Tibial nerve (tissue), 4 donors: ENCODE measurements at regions not wholly inside any gene's neighbourhood (a gene's known extent, or its start where the extent isn't known, plus 50 kb on each side); places are given as distances from the start of the nearest gene placed in this dataset.

Experiments
- DNase-seq, 2 donors: peaks; one replicate each; pipeline ENCODE4 v3.0.0-alpha.2; 2019; ENCODE audit warnings: low spot score in 2 of 2
- H3K27ac ChIP-seq, 4 donors: fragments of 200-600 bp; sonication (generic) in 3 of 4; one replicate each; pipeline ENCODE4 v1.5.1; 2017 to 2019; ENCODE audit warnings: mild to moderate bottlenecking in 1 of 4
- H3K27me3 ChIP-seq, 2 donors: fragments of 200-600 bp; sonication (generic) in 1 of 2; one replicate each; pipeline versions ENCODE4 v1.5.1 to v1.6.0; 2017 to 2019
- H3K36me3 ChIP-seq, 3 donors: fragments of 200-600 bp; sonication (generic); one replicate each; pipeline ENCODE4 v1.5.1; 2018 to 2019
- H3K4me1 ChIP-seq, 4 donors: fragments of 200-600 bp; sonication (generic) in 3 of 4; one replicate each; pipeline ENCODE4 v1.5.1; 2017 to 2019
- H3K4me3 ChIP-seq, 4 donors: fragments of 200-600 bp; sonication (generic) in 3 of 4; one replicate each; pipeline ENCODE4 v1.5.1; 2017 to 2019; ENCODE audit warnings: mild to moderate bottlenecking in 1 of 4, moderate library complexity in 1 of 4
- H3K9me3 ChIP-seq, 4 donors: fragments of 200-600 bp; sonication (generic) in 3 of 4; one replicate each; pipeline ENCODE4 v1.5.1; 2017 to 2019
- CTCF ChIP-seq, 5 experiments: fragments of 200-600 bp in 3 of 5; fragments of 450-650 bp in 2 of 5; sonication (generic) in 3 of 5; IDR thresholded peaks; one replicate each; pipeline ENCODE4 v1.5.1; 2016 to 2019; ENCODE audit warnings: antibody characterized with exemption in 5 of 5, mild to moderate bottlenecking in 3 of 5, moderate library complexity in 2 of 5
- EP300 ChIP-seq, 2 donors: sonication (generic); formaldehyde crosslinking; IDR thresholded peaks; one replicate each; pipeline ENCODE4 v1.6.1; 2017; ENCODE audit warnings: antibody characterized with exemption in 2 of 2, mild to moderate bottlenecking in 1 of 2
- POLR2A ChIP-seq, 2 donors: fragments of 450-650 bp; IDR thresholded peaks; one replicate each; pipeline ENCODE4 v1.6.1; 2017; ENCODE audit warnings: antibody characterized with exemption in 2 of 2, mild to moderate bottlenecking in 2 of 2, moderate library complexity in 2 of 2
- WGBS, 2 donors: methylation state at CpG; one replicate each; pipeline ENCODE4 v1.1.5; 2018; 5-methylcytosine and 5-hydroxymethylcytosine counted together

- WGBS, 2 donors, result 73 to 88% methylated on average over 10 to 13 of the region's 22 CpGs
- Histone ChIP-seq H3K4me3 (no peak overlapping the region), H3K4me1 (peaks cover 0 to 12% (median 0%) of the 10 kb centered on the region in 4 donors), H3K27ac (no peak overlapping the region), H3K27me3 (no peaks in the 10 kb centered on the region), H3K9me3 (peaks cover 0 to 7% (median 0%) of the 10 kb centered on the region in 4 donors), H3K36me3 (no peaks in the 10 kb centered on the region)
- TF ChIP-seq CTCF (IDR thresholded peaks at IDR 0.05), result no peak
- no peak for TF ChIP-seq POLR2A (IDR thresholded peaks at IDR 0.05)
- no peak for TF ChIP-seq EP300 (IDR thresholded peaks at IDR 0.05)
- DNase-seq, result no peak
These were observed 434.9 kb upstream of the MYT1L start for GRCh38 chr2:2765839-2766495.

- DNase-seq, result no peak
- peaks cover 0 to 12% (median 0%) of the 10 kb centered on the region in 4 donors for H3K4me1 ChIP-seq
- H3K27me3 ChIP-seq, result no peaks in the 10 kb centered on the region
- H3K36me3 ChIP-seq, result no peaks in the 10 kb centered on the region
- TF ChIP-seq POLR2A (IDR thresholded peaks at IDR 0.05), result no peak
- TF ChIP-seq EP300 (IDR thresholded peaks at IDR 0.05), result no peak
- no peak for TF ChIP-seq CTCF (IDR thresholded peaks at IDR 0.05)
- H3K9me3 ChIP-seq, result peaks cover 0 to 14% (median 1%) of the 10 kb centered on the region in 4 donors
- 82 to 84% methylated on average over 13 to 16 of the region's 17 CpGs for WGBS, 2 donors
- H3K27ac ChIP-seq, result no peak overlapping the region
- no peak overlapping the region for H3K4me3 ChIP-seq
These were observed 434.2 kb upstream of the MYT1L start for GRCh38 chr2:2765176-2765800.

GRCh38 chr2:2764739-2765138, 433.7 kb upstream of the MYT1L start:
- no peaks in the 10 kb centered on the region for H3K36me3 ChIP-seq
- no peak for DNase-seq
- TF ChIP-seq EP300 (IDR thresholded peaks at IDR 0.05), result no peak
- TF ChIP-seq CTCF (IDR thresholded peaks at IDR 0.05), result no peak
- TF ChIP-seq POLR2A (IDR thresholded peaks at IDR 0.05), result no peak
- peaks cover 0 to 16% (median 2%) of the 10 kb centered on the region in 4 donors for H3K9me3 ChIP-seq
- no peak overlapping the region for H3K27ac ChIP-seq
- no peak overlapping the region for H3K4me3 ChIP-seq
- peaks cover 0 to 12% (median 0%) of the 10 kb centered on the region in 4 donors for H3K4me1 ChIP-seq
- H3K27me3 ChIP-seq, result no peaks in the 10 kb centered on the region
- 83 to 91% methylated on average over 18 of the region's 18 CpGs for WGBS, 2 donors

GRCh38 chr2:2764001-2764355, 432.9 kb upstream of the MYT1L start:
- Histone ChIP-seq H3K4me3 (no peak overlapping the region), H3K4me1 (peaks cover 0 to 12% (median 0%) of the 10 kb centered on the region in 4 donors), H3K36me3 (no peaks in the 10 kb centered on the region), H3K27ac (no peak overlapping the region), H3K27me3 (no peaks in the 10 kb centered on the region), H3K9me3 (peaks cover 0 to 16% (median 2%) of the 10 kb centered on the region in 4 donors)
- TF ChIP-seq EP300 (IDR thresholded peaks at IDR 0.05) (no peak), POLR2A (IDR thresholded peaks at IDR 0.05) (no peak), CTCF (IDR thresholded peaks at IDR 0.05) (no peak)
- WGBS, 2 donors, result 65 to 76% methylated on average over 5 of the region's 5 CpGs
- DNase-seq, result no peak

- Histone ChIP-seq H3K4me1 (peaks cover 0 to 12% (median 0%) of the 10 kb centered on the region in 4 donors), H3K27me3 (no peaks in the 10 kb centered on the region), H3K9me3 (peaks cover 0 to 16% (median 2%) of the 10 kb centered on the region in 4 donors), H3K27ac (no peak overlapping the region), H3K36me3 (no peaks in the 10 kb centered on the region), H3K4me3 (no peak overlapping the region)
- TF ChIP-seq EP300 (IDR thresholded peaks at IDR 0.05) (no peak), POLR2A (IDR thresholded peaks at IDR 0.05) (no peak), CTCF (IDR thresholded peaks at IDR 0.05) (no peak)
- 68 to 69% methylated on average over 25 of the region's 25 CpGs for WGBS, 2 donors
- DNase-seq, result no peak
These were observed 432.4 kb upstream of the MYT1L start for GRCh38 chr2:2763351-2764000.
